GM18868 (cell line): ENCODE measurements at regions not wholly inside any gene's neighbourhood (a gene's known extent, or its start where the extent isn't known, plus 50 kb on each side); places are given as distances from the start of the nearest gene placed in this dataset.

Source experiments
- ATAC-seq: cut with Tn5 transposase; IDR thresholded peaks from one replicate; pipeline ENCODE4 v1.9.1; 2021; ENCODE audit warnings: mild to moderate bottlenecking, moderate library complexity; ENCODE audit not compliant: unreplicated experiment

GRCh38 chr18:64893349-64893748, 744.5 kb upstream of the LINC00305 start:
- ATAC-seq: no peak

- ATAC-seq: no peak
Observed at GRCh38 chr18:64888956-64889355, 740.1 kb upstream of the LINC00305 start.

- no peak for ATAC-seq
Observed at GRCh38 chr18:64886995-64887394, 738.1 kb upstream of the LINC00305 start.

- ATAC-seq: no peak
Observed at GRCh38 chr18:64882896-64883295, 734.0 kb upstream of the LINC00305 start.

GRCh38 chr18:64876833-64877232, 727.9 kb upstream of the LINC00305 start:
- ATAC-seq: no peak

GRCh38 chr18:64872710-64873458, 724.0 kb upstream of the LINC00305 start:
- no peak for ATAC-seq

- ATAC-seq: no peak
Observed at GRCh38 chr18:64854112-64854511, 705.2 kb upstream of the LINC00305 start.

- no peak for ATAC-seq
Observed at GRCh38 chr18:64852281-64852680, 703.4 kb upstream of the LINC00305 start.

- no peak for ATAC-seq
Observed at GRCh38 chr18:64851726-64852125, 702.8 kb upstream of the LINC00305 start.

GRCh38 chr18:64850791-64851190, 701.9 kb upstream of the LINC00305 start:
- ATAC-seq: no peak

GRCh38 chr18:64840911-64841701, 692.2 kb upstream of the LINC00305 start:
- no peak for ATAC-seq

GRCh38 chr18:64810354-64810753, 661.5 kb upstream of the LINC00305 start:
- ATAC-seq: no peak

GRCh38 chr18:64809801-64810200, 660.9 kb upstream of the LINC00305 start:
- ATAC-seq: no peak

GRCh38 chr18:64807560-64807959, 658.7 kb upstream of the LINC00305 start:
- no peak for ATAC-seq

- ATAC-seq: no peak
Observed at GRCh38 chr18:64806691-64807090, 657.8 kb upstream of the LINC00305 start.

- no peak for ATAC-seq
Observed at GRCh38 chr18:64806232-64806631, 657.3 kb upstream of the LINC00305 start.

GRCh38 chr18:64803471-64803870, 654.6 kb upstream of the LINC00305 start:
- ATAC-seq: no peak

GRCh38 chr18:64800151-64800550, 651.3 kb upstream of the LINC00305 start:
- no peak for ATAC-seq

GRCh38 chr18:64799376-64799775, 650.5 kb upstream of the LINC00305 start:
- no peak for ATAC-seq

GRCh38 chr18:64791236-64791635, 642.3 kb upstream of the LINC00305 start:
- ATAC-seq: no peak

- peak; percentile 52 for ATAC-seq
Observed at GRCh38 chr18:64785686-64786085, 636.8 kb upstream of the LINC00305 start.

GRCh38 chr18:64777556-64777955, 628.7 kb upstream of the LINC00305 start:
- no peak for ATAC-seq
